Medulla oblongata (tissue), 1 donor: ENCODE measurements at regions not wholly inside any gene's neighbourhood (a gene's known extent, or its start where the extent isn't known, plus 50 kb on each side); places are given as distances from the start of the nearest gene placed in this dataset.
"Not testable (repeated sequence)": the region's sequence is repeated elsewhere in the genome, so short reads cannot be mapped to it uniquely, and the experiment has no call there.

Experiments
- DNase-seq: peaks from one replicate; pipeline ENCODE4 v3.0.0-alpha.2; 2015; ENCODE audit errors: extremely low spot score

GRCh38 chr3:166451997-166452396 is 614.8 kb upstream of the BCHE start:
- DNase-seq: no peak

- no peak for DNase-seq
These were observed 610.3 kb upstream of the BCHE start for GRCh38 chr3:166447513-166447912.

- DNase-seq: no peak
These were observed 609.8 kb upstream of the BCHE start for GRCh38 chr3:166446986-166447385.

GRCh38 chr3:166446291-166446690 is 609.1 kb upstream of the BCHE start:
- no peak for DNase-seq

GRCh38 chr3:166445865-166446264 is 608.6 kb upstream of the BCHE start:
- no peak for DNase-seq

GRCh38 chr3:166444756-166445155 is 607.5 kb upstream of the BCHE start:
- no peak for DNase-seq

- no peak for DNase-seq
These were observed 607.1 kb upstream of the BCHE start for GRCh38 chr3:166444336-166444735.

- no peak for DNase-seq
These were observed 598.3 kb upstream of the BCHE start for GRCh38 chr3:166435469-166436057.

- no peak for DNase-seq
These were observed 595.8 kb upstream of the BCHE start for GRCh38 chr3:166433060-166433459.

GRCh38 chr3:166425900-166426611 is 588.8 kb upstream of the BCHE start:
- DNase-seq: no peak

- no peak for DNase-seq
These were observed 587.8 kb upstream of the BCHE start for GRCh38 chr3:166425021-166425420.

GRCh38 chr3:166423824-166424513 is 586.7 kb upstream of the BCHE start:
- not testable (repeated sequence) for DNase-seq

- no peak for DNase-seq
These were observed 585.3 kb upstream of the BCHE start for GRCh38 chr3:166422556-166422955.

GRCh38 chr3:166420071-166420470 is 582.8 kb upstream of the BCHE start:
- DNase-seq: no peak

- DNase-seq: no peak
These were observed 568.7 kb upstream of the BCHE start for GRCh38 chr3:166405896-166406295.

GRCh38 chr3:166405465-166405864 is 568.2 kb upstream of the BCHE start:
- no peak for DNase-seq

- no peak for DNase-seq
These were observed 553.1 kb upstream of the BCHE start for GRCh38 chr3:166390303-166390702.

- DNase-seq: no peak
These were observed 551.1 kb upstream of the BCHE start for GRCh38 chr3:166388321-166388720.

GRCh38 chr3:166372571-166373106 is 535.4 kb upstream of the BCHE start:
- DNase-seq: no peak

GRCh38 chr3:166367947-166368533 is 530.8 kb upstream of the BCHE start:
- no peak for DNase-seq

- DNase-seq: no peak
These were observed 525.5 kb upstream of the BCHE start for GRCh38 chr3:166362698-166363097.

- no peak for DNase-seq
These were observed 523.5 kb upstream of the BCHE start for GRCh38 chr3:166360720-166361119.
